ENCODE measurements at regions not wholly inside any gene's neighbourhood (a gene's known extent, or its start where the extent isn't known, plus 50 kb on each side); places are given as distances from the start of the nearest gene placed in this dataset.

DNA sequence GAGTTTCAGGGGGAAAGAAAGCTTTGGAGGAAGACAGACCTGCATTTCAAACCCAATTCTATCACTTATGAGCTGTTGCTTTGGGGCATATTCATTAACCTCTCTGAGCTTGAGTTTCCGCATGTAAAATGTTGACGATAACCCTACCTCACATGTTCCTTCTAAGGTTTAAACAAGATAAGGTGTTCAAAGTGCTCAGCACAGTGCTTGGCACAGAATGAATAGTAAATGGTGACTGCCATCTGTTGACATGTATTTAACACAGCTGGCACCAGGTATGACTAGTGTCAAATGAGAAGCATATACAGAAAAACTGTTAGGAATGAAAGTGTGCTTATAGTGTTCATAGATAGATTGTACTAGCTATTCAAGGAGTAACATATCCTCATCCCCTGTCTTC is 155.5 kb downstream of the PTGER3 start:
- no peak overlapping the region for H3K4me3 ChIP-seq (ENCODE audit: control insufficient read depth, low read depth, low read length)
- no peak for DNase-seq (ENCODE audit: low read depth)
- TF ChIP-seq CTCF (IDR thresholded peaks at IDR 0.05; ENCODE audit: control insufficient read depth, insufficient read depth, low read depth, low read length, missing control alignments), result no peak

DNA sequence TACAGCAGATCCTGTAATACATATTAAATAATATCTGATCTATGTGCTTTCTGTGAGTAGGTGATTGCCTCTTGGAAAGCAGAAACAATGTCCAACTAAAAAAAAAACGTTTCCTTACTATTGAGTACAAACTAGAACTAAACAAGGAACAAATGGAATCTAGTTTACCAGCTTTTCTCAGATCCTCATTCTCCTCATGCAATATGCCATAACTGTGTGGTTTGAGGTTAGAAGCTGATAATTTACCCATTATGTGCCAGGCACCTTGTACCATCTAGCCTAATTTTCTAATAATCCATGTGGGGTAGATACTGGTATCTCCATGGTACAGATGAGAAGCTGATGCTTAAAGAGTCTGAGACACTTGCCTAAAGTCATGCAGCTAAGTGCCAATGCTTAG is 154.7 kb downstream of the PTGER3 start:
- H3K4me3 ChIP-seq (ENCODE audit: control insufficient read depth, low read depth, low read length), result no peak overlapping the region
- no peak for DNase-seq (ENCODE audit: low read depth)
- TF ChIP-seq CTCF (IDR thresholded peaks at IDR 0.05; ENCODE audit: control insufficient read depth, insufficient read depth, low read depth, low read length, missing control alignments), result no peak

DNA sequence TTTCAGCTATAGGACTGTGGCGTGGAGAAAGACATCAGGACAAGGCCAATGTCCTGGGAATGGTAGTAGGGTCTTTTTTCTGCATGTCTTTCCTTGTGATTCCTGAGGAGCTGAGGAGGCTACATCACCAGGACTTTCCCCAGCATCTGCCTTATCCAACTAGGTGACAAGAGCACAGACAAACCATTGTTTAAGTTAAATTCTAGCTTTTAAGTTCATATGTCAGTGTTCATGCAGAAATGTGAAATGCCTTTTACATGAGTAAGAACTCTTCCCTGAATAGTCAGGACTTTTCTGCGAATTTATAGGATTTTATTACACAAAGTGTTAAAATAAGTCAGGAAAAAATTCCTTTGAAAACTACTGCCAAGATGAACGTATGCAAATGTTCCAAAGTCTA is 154.2 kb downstream of the PTGER3 start:
- DNase-seq (ENCODE audit: low read depth), result no peak
- no peak overlapping the region for H3K4me3 ChIP-seq (ENCODE audit: control insufficient read depth, low read depth, low read length)
- no peak for TF ChIP-seq CTCF (IDR thresholded peaks at IDR 0.05; ENCODE audit: control insufficient read depth, insufficient read depth, low read depth, low read length, missing control alignments)

DNA sequence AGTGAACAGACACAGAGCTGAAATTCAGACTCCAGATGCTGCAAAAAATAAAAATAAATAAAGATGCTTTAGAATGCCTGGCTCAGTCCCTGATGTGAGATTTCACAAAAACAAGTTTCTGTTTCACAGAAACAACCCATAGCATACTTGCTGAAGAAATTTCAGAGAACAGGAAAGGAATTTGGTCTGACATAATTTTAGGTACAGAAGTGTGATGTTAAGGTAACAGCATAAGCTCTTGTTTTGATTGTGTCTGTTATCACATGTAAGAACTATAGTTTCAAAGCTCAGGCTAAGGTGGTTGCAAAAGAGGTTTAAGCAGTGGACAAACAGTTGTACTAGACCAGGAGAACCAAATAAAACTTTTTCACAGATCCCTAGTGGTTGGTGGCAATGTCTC is 152.1 kb downstream of the PTGER3 start:
- no peak overlapping the region for H3K4me3 ChIP-seq (ENCODE audit: control insufficient read depth, low read depth, low read length)
- no peak for DNase-seq (ENCODE audit: low read depth)
- TF ChIP-seq CTCF (IDR thresholded peaks at IDR 0.05; ENCODE audit: control insufficient read depth, insufficient read depth, low read depth, low read length, missing control alignments), result no peak

- DNase-seq (ENCODE audit: low read depth), result no peak
- TF ChIP-seq CTCF (IDR thresholded peaks at IDR 0.05; ENCODE audit: control insufficient read depth, insufficient read depth, low read depth, low read length, missing control alignments), result peak; percentile 51
- no peak overlapping the region for H3K4me3 ChIP-seq (ENCODE audit: control insufficient read depth, low read depth, low read length)
These were observed 151.4 kb downstream of the PTGER3 start for GRCh38 chr1:70896224-70896623.

DNA sequence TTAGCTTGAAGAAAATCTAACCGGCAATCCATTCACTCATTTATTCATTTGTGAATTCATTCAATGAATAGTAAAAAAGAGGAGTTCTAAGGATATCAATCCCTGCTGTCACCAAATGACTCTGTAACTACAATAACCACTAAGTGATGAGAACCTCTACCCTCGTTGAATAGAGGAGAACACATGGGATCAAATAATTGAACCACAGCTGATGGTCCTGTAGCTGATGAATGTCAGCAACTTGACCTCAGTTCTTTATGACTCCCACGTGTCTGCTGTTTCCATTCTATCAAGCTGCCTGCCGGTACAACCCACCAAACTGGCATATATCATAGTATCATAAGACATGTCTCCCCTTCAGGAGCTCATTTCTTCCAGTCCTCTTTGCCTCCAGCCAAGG is 150.3 kb downstream of the PTGER3 start:
- no peak for DNase-seq (ENCODE audit: low read depth)
- no peak for TF ChIP-seq CTCF (IDR thresholded peaks at IDR 0.05; ENCODE audit: control insufficient read depth, insufficient read depth, low read depth, low read length, missing control alignments)
- H3K4me3 ChIP-seq (ENCODE audit: control insufficient read depth, low read depth, low read length), result no peak overlapping the region

GRCh38 chr1:70899735-70900134 is 147.9 kb downstream of the PTGER3 start:
- no peak overlapping the region for H3K4me3 ChIP-seq (ENCODE audit: control insufficient read depth, low read depth, low read length)
- DNase-seq (ENCODE audit: low read depth), result no peak
- no peak for TF ChIP-seq CTCF (IDR thresholded peaks at IDR 0.05; ENCODE audit: control insufficient read depth, insufficient read depth, low read depth, low read length, missing control alignments)
